Right atrium auricular region (tissue), 2 donors: ENCODE measurements at regions not wholly inside any gene's neighbourhood (a gene's known extent, or its start where the extent isn't known, plus 50 kb on each side); places are given as distances from the start of the nearest gene placed in this dataset.

Experiments
- DNase-seq: peaks from one replicate; pipeline ENCODE4 v3.0.0-alpha.2; 2019; ENCODE audit warnings: low spot score
- H3K27ac ChIP-seq, 2 donors: fragments of 200-600 bp; sonication (generic); 1 replicate in 1 of 2; 2 replicates in 1 of 2; pipeline ENCODE4 v1.5.1; 2016 to 2019
- H3K27me3 ChIP-seq, 2 donors: fragments of 200-600 bp; sonication (generic); one replicate each; pipeline versions ENCODE4 v1.5.1 to v1.6.0; 2017 to 2019
- H3K36me3 ChIP-seq: fragments of 200-600 bp; sonication (generic); one replicate; pipeline ENCODE4 v1.5.1; 2016
- H3K4me1 ChIP-seq, 2 donors: fragments of 200-600 bp; sonication (generic); one replicate each; pipeline versions ENCODE4 v1.5.1 to v1.6.0; 2017 to 2019
- H3K4me3 ChIP-seq, 2 donors: fragments of 200-600 bp; sonication (generic); 1 replicate in 1 of 2; 2 replicates in 1 of 2; pipeline ENCODE4 v1.5.1; 2017 to 2019; ENCODE audit warnings: mild to moderate bottlenecking in 1 of 2, moderate library complexity in 1 of 2
- H3K9me3 ChIP-seq, 2 donors: fragments of 200-600 bp; sonication (generic); one replicate each; pipeline ENCODE4 v1.5.1; 2019
- TF ChIP-seq, protein P1 (sequence below), 2 donors: fragments of 200-600 bp; sonication (generic); IDR thresholded peaks; one replicate each; pipeline ENCODE4 v1.5.1; 2019; ENCODE audit warnings: antibody characterized with exemption in 2 of 2

DNA sequence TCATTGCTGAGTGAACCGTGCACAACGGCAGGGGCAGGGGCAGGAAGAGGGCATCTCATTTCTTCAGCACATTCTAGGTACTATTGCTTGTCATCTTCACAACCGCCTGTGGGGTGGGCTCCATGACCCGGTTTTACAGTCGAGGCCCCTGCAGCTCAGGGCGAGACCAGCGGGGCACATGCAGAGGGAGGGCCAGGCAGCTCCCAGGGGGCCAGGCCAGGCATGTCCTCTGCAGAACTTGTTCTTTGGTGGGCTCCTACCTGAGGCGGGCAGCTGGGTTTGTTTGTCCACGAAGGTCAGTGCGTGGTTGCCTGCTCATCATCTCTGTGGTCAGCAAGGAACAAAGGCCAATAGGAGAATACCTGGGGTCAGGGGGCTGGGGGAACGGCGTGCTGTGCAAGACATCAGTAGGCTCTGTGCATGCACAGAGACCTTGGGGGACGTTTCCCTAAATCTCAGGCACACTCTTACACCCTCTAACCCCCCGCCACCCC, 75.1 kb upstream of the LEP start:
- no peak for DNase-seq
- TF ChIP-seq, protein P1, sequence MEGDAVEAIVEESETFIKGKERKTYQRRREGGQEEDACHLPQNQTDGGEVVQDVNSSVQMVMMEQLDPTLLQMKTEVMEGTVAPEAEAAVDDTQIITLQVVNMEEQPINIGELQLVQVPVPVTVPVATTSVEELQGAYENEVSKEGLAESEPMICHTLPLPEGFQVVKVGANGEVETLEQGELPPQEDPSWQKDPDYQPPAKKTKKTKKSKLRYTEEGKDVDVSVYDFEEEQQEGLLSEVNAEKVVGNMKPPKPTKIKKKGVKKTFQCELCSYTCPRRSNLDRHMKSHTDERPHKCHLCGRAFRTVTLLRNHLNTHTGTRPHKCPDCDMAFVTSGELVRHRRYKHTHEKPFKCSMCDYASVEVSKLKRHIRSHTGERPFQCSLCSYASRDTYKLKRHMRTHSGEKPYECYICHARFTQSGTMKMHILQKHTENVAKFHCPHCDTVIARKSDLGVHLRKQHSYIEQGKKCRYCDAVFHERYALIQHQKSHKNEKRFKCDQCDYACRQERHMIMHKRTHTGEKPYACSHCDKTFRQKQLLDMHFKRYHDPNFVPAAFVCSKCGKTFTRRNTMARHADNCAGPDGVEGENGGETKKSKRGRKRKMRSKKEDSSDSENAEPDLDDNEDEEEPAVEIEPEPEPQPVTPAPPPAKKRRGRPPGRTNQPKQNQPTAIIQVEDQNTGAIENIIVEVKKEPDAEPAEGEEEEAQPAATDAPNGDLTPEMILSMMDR (IDR thresholded peaks at IDR 0.05), result no peak
- Histone ChIP-seq H3K4me3 (peak overlapping the region in 1 of 2 donors; percentile 43), H3K4me1 (peaks cover 0 to 25% of the 10 kb centered on the region in 2 donors), H3K36me3 (no peaks in the 10 kb centered on the region), H3K9me3 (no peaks in the 10 kb centered on the region), H3K27ac (no peak overlapping the region), H3K27me3 (peaks cover 20 to 33% of the 10 kb centered on the region in 2 donors)

DNA sequence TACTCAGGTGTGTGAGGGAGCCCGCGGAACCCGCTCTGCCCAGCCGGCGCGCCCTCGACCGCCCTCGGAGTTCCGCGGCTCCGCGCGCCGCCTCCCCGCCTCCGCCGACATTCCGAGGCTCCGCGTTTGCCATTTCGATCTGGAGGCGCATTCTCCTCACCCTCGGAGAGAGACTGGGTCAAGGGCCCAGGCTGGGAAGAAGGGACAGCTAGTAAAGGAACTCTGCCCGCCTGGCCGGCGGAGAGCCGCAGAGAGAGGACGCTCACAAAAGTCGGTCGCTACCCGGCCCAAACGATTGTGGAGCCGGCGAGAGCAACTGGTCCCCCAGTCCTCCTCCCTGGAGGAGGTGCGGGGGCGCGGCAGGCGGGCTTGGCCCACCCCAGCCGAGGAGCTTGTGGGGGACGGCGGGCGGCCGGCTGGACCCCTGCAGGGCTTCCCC, 74.5 kb upstream of the LEP start:
- H3K27me3 ChIP-seq, result peaks cover 20 to 33% of the 10 kb centered on the region in 2 donors
- no peaks in the 10 kb centered on the region for H3K9me3 ChIP-seq
- peaks cover 0 to 25% of the 10 kb centered on the region in 2 donors for H3K4me1 ChIP-seq
- H3K36me3 ChIP-seq, result no peaks in the 10 kb centered on the region
- TF ChIP-seq, protein P1 (IDR thresholded peaks at IDR 0.05), result no peak
- peak overlapping the region; percentile 3 to 43 for H3K4me3 ChIP-seq
- H3K27ac ChIP-seq, result no peak overlapping the region
- DNase-seq, result no peak

DNA sequence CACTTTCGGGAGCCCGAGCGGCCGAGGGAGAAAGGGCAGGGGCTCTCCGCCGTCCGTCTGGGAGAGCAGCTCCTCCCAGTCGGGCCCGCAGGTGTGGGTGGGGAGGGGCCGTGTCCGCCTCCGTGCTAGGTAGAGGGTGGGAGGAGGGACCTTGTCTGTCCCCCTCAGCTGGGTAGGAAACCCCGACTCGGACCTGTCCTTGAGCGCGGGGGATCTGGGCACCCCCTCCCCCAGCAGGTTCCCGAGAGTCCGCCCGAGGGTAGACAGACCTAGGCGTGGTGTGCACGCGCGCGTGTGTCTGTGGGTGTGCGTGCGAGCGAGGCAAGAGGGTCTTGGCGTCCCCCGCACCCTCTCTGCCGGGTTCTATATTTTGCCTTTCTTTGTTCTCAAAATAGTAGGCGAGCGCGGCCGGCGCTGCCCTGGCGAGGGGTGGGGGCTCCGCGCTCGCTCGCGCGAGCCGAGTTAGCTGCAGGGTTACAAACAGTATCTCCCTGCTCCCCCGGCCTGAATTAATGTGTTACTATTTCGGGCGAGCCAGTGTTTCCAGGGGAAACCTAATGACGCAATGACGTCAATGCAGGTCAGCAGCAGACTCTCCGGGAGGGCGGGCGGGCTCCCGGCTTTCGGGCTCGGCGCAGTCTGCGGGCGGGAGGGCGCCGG, 73.9 kb upstream of the LEP start:
- Histone ChIP-seq H3K4me3 (peak overlapping the region; percentile 3 to 43), H3K4me1 (peaks cover 0 to 25% of the 10 kb centered on the region in 2 donors), H3K27ac (no peak overlapping the region), H3K36me3 (no peaks in the 10 kb centered on the region), H3K27me3 (peaks cover 20 to 33% of the 10 kb centered on the region in 2 donors), H3K9me3 (no peaks in the 10 kb centered on the region)
- TF ChIP-seq, protein P1 (IDR thresholded peaks at IDR 0.05), result no peak
- DNase-seq, result no peak

DNA sequence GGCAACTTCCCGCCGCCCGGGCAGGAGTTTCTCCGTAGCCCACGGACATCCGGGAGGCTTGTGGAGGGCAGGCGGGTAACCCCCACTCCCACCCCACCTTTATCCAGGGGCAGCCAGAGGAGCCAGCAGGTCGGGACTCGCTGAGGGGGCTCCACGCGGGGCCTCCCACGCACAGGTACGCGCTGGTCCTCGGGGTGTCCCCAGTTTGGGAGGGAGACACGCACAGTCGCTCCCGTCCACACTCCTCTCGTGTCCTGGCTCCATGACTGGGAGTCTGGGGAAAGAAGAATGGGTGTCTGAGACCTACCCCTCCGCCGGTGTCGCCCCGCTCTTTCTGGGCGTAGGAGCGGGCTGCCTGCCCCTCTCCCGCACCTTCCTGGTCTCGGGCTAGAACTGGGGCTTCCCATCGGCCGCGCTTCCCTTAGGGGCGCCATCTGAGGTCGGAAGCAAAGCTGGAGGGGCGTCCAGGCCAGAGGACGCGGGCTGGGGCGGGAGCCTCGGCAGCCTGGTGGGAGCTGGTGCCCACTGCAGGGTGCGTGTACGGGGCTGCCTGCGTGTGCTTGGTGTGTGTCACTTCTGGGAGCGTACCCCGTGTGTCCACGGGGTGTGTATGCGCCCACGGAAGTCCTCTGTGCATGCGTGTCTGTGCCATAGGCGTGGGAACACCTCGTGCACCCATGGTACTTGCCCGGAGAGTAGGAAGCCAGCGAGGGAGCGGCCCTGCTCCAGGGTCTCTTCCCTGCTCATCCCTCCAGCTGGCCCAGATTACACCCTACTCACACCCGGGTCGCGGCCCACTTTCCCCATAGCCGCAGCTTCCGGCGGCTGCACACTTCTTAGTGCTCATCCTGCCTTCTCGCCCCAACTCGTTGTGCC, 73.0 kb upstream of the LEP start:
- peaks cover 20 to 33% of the 10 kb centered on the region in 2 donors for H3K27me3 ChIP-seq
- H3K36me3 ChIP-seq, result no peaks in the 10 kb centered on the region
- no peak for DNase-seq
- peak overlapping the region; percentile 3 to 43 for H3K4me3 ChIP-seq
- TF ChIP-seq, protein P1 (IDR thresholded peaks at IDR 0.05), result no peak
- no peak overlapping the region for H3K27ac ChIP-seq
- H3K4me1 ChIP-seq, result peaks cover 0 to 25% of the 10 kb centered on the region in 2 donors
- H3K9me3 ChIP-seq, result no peaks in the 10 kb centered on the region

DNA sequence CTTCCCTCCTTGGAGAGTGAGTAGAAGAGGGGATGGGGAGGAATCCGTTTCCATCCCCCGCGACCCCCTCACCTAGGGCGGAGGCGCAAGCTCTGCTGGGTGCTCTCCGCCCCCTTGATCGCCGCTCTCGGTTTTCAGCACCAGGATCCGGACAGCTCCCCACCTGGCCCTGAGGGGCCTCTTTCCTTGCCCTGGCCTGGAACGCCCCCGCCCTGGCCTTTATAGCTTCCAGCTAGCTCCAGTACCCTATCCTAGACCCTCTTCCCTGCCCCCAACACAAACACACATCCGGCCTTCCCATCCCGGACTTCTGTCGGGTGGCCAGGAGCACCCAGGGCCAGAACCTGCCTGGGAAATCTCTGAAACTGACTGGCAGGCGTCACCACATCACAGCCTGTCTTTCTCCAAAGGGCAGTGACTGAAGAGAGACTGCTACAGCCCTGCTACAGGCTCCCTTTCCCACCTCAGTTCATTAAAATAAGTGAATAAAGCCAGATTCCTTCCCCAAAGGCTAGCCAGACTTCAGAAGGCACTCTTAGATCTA, 72.3 kb upstream of the LEP start:
- TF ChIP-seq, protein P1 (IDR thresholded peaks at IDR 0.05), result no peak
- Histone ChIP-seq H3K4me3 (no peak overlapping the region), H3K36me3 (no peaks in the 10 kb centered on the region), H3K9me3 (no peaks in the 10 kb centered on the region), H3K27ac (no peak overlapping the region), H3K27me3 (peaks cover 20 to 33% of the 10 kb centered on the region in 2 donors), H3K4me1 (peaks cover 0 to 25% of the 10 kb centered on the region in 2 donors)
- DNase-seq, result no peak
